Esophagus muscularis mucosa (tissue), 4 donors: ENCODE measurements at regions not wholly inside any gene's neighbourhood (a gene's known extent, or its start where the extent isn't known, plus 50 kb on each side); places are given as distances from the start of the nearest gene placed in this dataset.

ENCODE experiments used
- EP300 ChIP-seq: sonication (generic); formaldehyde crosslinking; IDR thresholded peaks from one replicate; pipeline ENCODE4 v1.6.1; 2017; ENCODE audit warnings: antibody characterized with exemption
- POLR2A ChIP-seq: fragments of 450-650 bp; IDR thresholded peaks from one replicate; pipeline ENCODE4 v1.6.1; 2017; ENCODE audit warnings: antibody characterized with exemption, moderate library complexity, mild to moderate bottlenecking, low read depth
- TF ChIP-seq, protein P1 (sequence below), 3 experiments: fragments of 200-600 bp in 2 of 3; fragments of 450-650 bp in 1 of 3; sonication (generic) in 2 of 3; IDR thresholded peaks; one replicate each; pipeline ENCODE4 v1.5.1; 2017 to 2019; ENCODE audit warnings: antibody characterized with exemption in 3 of 3, mild to moderate bottlenecking in 2 of 3, moderate library complexity in 1 of 3

- no peak for TF ChIP-seq EP300
- TF ChIP-seq, protein P1, sequence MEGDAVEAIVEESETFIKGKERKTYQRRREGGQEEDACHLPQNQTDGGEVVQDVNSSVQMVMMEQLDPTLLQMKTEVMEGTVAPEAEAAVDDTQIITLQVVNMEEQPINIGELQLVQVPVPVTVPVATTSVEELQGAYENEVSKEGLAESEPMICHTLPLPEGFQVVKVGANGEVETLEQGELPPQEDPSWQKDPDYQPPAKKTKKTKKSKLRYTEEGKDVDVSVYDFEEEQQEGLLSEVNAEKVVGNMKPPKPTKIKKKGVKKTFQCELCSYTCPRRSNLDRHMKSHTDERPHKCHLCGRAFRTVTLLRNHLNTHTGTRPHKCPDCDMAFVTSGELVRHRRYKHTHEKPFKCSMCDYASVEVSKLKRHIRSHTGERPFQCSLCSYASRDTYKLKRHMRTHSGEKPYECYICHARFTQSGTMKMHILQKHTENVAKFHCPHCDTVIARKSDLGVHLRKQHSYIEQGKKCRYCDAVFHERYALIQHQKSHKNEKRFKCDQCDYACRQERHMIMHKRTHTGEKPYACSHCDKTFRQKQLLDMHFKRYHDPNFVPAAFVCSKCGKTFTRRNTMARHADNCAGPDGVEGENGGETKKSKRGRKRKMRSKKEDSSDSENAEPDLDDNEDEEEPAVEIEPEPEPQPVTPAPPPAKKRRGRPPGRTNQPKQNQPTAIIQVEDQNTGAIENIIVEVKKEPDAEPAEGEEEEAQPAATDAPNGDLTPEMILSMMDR (IDR thresholded peaks at IDR 0.05) = no peak
- no peak for TF ChIP-seq POLR2A
These were observed 76.1 kb upstream of the JUN start for GRCh38 chr1:58859769-58860485.
